GM18519 (cell line): ENCODE measurements at regions not wholly inside any gene's neighbourhood (a gene's known extent, or its start where the extent isn't known, plus 50 kb on each side); places are given as distances from the start of the nearest gene placed in this dataset.

Source experiments
- ATAC-seq: cut with Tn5 transposase; IDR thresholded peaks from one replicate; pipeline ENCODE4 v1.9.1; 2021; ENCODE audit warnings: mild to moderate bottlenecking, moderate library complexity; ENCODE audit not compliant: unreplicated experiment, low FRiP score

DNA sequence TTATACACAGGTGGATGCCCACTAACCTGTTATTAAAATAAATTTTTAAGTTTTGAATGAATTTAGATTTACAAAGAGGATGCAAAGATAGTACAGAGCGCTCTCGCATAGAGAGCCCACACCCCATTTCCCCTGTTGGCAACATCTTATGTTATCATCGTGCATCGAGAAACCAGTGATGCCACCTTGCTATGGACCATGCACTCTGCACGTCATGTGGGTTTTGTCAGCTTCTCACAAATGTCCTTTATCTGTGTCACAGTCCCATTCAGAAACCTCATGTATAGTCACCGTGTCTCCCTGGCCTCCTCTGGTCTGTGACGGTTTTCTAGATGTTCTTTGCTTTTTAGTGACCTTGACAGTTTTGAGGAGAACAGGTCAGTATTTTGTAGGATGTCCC is 60.0 kb downstream of the ING1 start:
- no peak for ATAC-seq

DNA sequence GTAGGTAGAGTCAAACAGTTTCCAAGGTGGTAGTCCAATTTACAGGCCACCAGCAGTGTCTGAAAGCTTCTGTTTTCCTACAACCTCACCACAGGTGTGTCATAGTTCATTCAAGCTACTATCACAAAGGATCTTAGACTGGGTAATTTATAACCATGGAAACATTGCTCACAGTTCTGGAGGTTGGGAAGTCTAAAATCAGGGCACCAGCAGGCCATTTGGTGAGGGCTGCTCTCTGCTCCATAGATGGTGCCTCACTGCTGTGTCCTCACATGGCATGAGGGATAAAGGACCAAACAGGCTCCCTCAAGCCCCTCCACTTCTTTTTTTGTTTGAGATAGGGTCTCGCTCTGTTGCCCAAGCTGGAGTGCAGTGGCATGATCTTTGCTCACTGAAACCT is 60.6 kb downstream of the ING1 start:
- ATAC-seq = no peak

- ATAC-seq = no peak
These were observed 61.0 kb downstream of the ING1 start for GRCh38 chr13:110774490-110774889.

GRCh38 chr13:110775576-110775975 is 62.1 kb downstream of the ING1 start:
- ATAC-seq = no peak

DNA sequence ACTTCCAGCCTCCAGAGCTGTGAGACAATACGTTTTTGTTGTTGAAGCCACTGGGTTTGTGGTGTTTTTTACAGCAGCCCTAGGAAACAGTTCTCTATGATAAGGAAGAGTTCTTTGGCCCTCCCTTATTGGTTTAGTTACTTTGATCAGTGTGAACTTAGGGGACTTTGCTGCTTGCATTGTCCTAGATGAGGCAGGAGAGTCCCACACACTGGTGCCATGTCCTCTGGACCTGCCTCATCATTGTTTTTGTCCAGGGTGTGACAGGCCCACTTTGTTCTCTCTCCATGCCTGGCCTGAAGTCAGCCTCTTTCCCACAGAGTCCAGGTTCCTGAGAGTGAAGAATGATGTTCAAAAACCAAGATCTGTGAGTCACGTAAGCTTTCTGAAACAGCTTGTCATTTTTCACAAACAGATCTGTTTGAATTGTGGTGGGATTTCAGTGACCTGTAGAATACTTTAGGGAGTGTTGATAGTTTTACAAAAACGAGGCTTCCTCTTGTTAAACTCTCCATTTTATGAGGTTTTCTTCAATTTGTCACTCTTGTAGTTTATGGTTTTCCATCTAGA is 63.8 kb downstream of the ING1 start:
- no peak for ATAC-seq

DNA sequence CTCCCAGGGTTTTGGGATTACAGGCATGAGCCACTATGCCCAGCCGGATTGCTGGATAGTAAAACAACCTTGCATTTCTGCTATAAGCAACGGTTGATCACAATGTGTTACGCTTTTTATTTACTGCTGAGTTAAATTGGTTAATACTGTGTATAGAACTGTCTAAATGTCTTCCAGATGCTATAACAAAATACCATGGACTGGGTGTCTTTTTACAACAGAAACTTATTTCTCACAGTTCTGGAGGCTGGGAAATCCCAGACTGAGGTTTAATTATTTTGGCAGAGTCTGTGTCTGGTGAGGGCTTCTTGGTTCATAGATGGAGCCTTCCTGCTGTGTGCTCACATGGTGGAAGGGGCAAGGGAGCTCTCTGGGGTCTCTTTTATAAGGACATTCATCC is 65.5 kb downstream of the ING1 start:
- ATAC-seq = no peak

DNA sequence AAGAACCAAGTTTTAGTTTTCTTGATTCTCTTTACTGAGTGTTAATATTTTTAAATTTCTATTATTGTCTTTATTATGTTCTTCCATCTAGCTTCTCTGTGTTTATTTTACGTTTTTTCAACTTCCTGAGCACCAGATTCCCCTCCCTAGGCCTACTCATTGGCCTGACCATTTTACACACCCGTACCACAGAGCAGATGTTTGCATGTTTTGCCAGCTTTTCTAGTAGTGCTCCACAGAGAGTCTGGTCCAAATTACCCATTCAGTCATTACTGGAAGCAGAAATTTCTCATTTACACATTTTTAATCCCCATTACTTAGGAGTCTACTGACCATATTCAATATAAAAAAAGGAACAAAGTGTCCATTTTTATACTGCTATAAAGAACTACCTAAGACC is 66.9 kb downstream of the ING1 start:
- ATAC-seq = no peak

- ATAC-seq = no peak
These were observed 68.7 kb downstream of the ING1 start for GRCh38 chr13:110782185-110782584.

DNA sequence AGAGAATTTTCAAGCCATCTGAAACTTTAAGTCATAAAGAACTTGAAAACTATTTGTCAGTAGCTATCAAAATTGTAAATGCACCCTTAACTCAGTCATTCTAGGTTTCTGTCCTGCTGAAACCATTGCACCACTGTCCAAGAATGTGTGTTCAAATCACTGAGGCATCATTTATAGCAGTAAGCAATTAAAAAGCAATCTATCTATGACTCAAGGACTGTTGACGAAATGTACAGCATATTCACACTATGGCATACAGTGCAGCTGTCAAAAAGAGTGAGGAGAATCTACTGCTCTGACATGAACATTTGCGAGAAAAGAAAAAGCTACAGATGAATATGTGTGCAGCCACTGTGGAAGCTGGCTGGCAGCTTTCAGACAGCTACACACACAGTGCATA is 71.2 kb downstream of the ING1 start:
- ATAC-seq = no peak

- ATAC-seq = no peak
These were observed 75.3 kb downstream of the ING1 start for GRCh38 chr13:110788778-110789177.

DNA sequence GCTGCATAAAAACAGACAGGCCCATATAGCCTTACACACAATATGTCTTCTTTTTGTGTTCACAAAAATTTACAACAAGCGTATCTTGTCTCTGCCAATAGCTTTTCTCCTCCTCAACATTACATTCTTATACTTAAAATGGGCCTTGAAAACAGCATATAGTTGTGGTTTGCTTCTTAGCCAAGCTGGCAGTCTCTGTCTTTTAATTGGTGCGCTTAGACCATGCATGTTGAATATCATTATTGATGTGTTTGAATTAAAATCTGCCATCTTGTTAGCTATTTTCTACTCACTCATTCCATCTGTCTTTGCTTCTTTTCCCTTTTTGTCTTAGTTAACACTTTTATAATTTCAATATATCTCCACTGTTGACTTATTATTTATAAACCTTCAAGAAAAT is 76.4 kb downstream of the ING1 start:
- ATAC-seq = no peak

- ATAC-seq = no peak
These were observed 76.9 kb downstream of the ING1 start for GRCh38 chr13:110790371-110790770.

DNA sequence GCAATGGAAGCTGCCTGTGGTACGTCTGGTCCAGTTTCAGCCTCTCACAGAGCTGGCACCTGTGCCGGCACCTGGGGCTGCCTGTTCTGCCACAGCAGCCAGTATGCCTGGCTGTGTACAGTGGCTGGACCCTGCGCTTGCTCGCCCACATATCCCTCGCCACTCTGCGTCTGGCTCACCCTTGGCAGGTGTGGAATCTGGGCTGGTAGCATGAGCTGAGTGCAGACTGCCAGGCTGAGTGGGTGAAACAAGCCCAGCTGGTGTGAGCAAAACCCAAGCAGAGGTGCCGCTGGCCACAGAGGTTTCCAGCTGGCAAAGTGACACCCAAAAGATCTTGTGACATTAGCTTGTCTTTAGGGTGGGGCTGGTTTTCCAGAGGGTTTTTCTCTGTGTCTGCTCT is 80.7 kb downstream of the ING1 start:
- no peak for ATAC-seq

- ATAC-seq = no peak
These were observed 83.9 kb downstream of the ING1 start for GRCh38 chr13:110797230-110797877.

GRCh38 chr13:110798081-110798994 is 84.8 kb downstream of the ING1 start:
- no peak for ATAC-seq

- ATAC-seq = no peak
These were observed 86.0 kb downstream of the ING1 start for GRCh38 chr13:110799246-110800236.

GRCh38 chr13:110801044-110801443 is 87.5 kb downstream of the ING1 start:
- ATAC-seq = no peak

DNA sequence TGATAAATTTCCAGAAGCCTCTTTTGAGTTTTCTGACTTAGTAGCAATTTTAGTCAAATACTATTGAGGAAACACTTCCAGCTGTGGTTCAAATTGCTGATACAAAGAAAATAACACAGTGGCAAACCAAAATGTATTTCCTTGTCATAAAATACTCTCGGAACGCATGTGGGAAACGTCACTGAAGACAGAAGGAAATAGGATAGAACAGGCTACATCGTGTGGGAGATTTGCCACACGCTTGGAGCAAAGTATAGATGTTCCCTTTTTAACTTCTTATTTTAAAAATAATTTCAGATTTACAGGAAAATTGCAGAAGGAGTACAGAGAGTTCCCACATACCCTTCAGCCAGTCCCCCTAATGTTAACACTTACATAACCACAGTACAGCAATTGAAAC is 88.8 kb downstream of the ING1 start:
- ATAC-seq = no peak

GRCh38 chr13:110806636-110807035 is 93.1 kb downstream of the ING1 start:
- no peak for ATAC-seq

- ATAC-seq = no peak
These were observed 94.0 kb downstream of the ING1 start for GRCh38 chr13:110807546-110807945.
